ENCODE measurements at regions not wholly inside any gene's neighbourhood (a gene's known extent, or its start where the extent isn't known, plus 50 kb on each side); places are given as distances from the start of the nearest gene placed in this dataset.

DNA sequence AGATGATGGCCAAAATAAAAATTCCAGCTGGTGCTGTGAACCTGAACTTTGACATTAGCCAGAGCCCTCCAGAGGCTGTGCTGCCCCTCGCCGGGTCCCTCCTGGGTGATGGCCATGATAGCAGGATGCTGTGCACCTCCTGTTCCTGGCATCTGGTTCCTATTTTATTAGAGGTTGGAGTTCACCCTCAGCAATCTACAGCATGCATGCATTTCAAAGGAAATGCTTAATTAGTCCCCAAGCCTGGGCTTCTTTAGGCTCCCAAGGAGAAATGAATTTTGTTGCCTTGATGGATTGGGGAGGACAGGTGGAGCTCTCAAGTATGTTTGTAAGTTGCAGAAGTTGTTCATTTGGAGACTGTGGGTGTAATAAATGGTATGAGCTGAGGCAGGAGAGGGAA is 166.9 kb downstream of the GLI2 start:
- CTCF ChIA-PET = interaction anchor here (1.8 kb wide), 1 partner anchor 207 kb away, joined by 8 read pairs; no protein-coding TSS in a partner anchor
- no peaks in the 10 kb centered on the region for H3K9me3 ChIP-seq (ENCODE audit: control insufficient read depth, insufficient read depth, low read length)
- no peaks in the 10 kb centered on the region for H3K27me3 ChIP-seq (ENCODE audit: control insufficient read depth, insufficient read depth, low read length)
- H3K4me3 ChIP-seq (ENCODE audit: low read depth, low read length) = no peak overlapping the region
- DNase-seq (ENCODE audit: low read depth, low spot score) = no peak
- POLR2A ChIA-PET = no interaction called here
- H3K27ac ChIP-seq (ENCODE audit: low read depth, low read length) = no peak overlapping the region
- TF ChIP-seq, protein P1, sequence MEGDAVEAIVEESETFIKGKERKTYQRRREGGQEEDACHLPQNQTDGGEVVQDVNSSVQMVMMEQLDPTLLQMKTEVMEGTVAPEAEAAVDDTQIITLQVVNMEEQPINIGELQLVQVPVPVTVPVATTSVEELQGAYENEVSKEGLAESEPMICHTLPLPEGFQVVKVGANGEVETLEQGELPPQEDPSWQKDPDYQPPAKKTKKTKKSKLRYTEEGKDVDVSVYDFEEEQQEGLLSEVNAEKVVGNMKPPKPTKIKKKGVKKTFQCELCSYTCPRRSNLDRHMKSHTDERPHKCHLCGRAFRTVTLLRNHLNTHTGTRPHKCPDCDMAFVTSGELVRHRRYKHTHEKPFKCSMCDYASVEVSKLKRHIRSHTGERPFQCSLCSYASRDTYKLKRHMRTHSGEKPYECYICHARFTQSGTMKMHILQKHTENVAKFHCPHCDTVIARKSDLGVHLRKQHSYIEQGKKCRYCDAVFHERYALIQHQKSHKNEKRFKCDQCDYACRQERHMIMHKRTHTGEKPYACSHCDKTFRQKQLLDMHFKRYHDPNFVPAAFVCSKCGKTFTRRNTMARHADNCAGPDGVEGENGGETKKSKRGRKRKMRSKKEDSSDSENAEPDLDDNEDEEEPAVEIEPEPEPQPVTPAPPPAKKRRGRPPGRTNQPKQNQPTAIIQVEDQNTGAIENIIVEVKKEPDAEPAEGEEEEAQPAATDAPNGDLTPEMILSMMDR (IDR thresholded peaks at IDR 0.05; ENCODE audit: low read depth, low read length) = no peak

DNA sequence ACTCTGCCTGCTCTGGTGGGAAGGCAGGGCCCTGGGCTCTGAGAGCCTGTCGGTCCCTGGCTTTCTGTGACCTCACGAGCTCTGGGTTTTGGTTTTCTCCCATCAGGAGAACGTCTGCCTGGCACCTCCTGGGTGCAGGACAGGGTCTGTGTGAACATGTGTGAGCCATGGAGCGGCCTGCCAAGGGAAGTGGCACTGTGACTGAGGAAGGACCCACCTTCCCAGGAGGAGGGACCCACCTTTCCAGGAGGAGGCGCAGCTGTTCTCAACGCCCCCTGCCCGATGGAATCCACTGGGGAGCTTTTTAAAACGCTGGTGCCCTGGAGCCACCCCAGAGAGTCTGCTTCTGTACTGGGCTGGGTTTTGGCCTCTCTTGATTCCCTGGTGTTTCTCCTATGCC is 168.7 kb downstream of the GLI2 start:
- TF ChIP-seq, protein P1 (IDR thresholded peaks at IDR 0.05; ENCODE audit: low read depth, low read length) = peak; percentile 9; the same call in 1 of the 2 replicates
- Histone ChIP-seq H3K4me3 (ENCODE audit: low read depth, low read length) (no peak overlapping the region), H3K9me3 (ENCODE audit: control insufficient read depth, insufficient read depth, low read length) (no peaks in the 10 kb centered on the region), H3K27ac (ENCODE audit: low read depth, low read length) (peak overlapping the region; percentile 12), H3K27me3 (ENCODE audit: control insufficient read depth, insufficient read depth, low read length) (no peaks in the 10 kb centered on the region)
- ChIA-PET POLR2A (interaction anchor here (1.1 kb wide), 1 partner anchor 78 kb away, joined by 4 read pairs; no protein-coding TSS in a partner anchor), CTCF (no interaction called here)
- DNase-seq (ENCODE audit: low read depth, low spot score) = no peak

DNA sequence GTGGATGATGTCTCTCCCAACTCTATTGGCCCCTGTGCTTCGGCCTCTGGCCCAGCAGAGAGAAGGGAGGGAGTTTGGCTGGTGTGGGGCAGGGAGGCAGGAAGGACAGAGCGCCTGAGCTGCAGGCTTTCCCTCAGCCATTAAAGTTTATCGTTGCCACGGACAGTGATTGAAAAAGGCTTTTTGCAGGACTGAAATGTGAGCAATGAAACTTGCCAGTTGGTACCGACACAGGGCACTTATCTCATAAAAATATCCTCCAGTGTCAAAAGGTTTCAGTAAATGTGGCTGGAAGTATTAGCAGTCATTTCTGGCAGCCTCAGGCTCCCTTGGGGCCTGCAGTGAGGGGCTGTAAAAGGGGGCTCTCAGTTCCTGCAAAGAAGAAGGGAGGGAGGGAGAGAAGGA is 169.2 kb downstream of the GLI2 start:
- no peaks in the 10 kb centered on the region for H3K27me3 ChIP-seq (ENCODE audit: control insufficient read depth, insufficient read depth, low read length)
- no peaks in the 10 kb centered on the region for H3K9me3 ChIP-seq (ENCODE audit: control insufficient read depth, insufficient read depth, low read length)
- TF ChIP-seq, protein P1 (IDR thresholded peaks at IDR 0.05; ENCODE audit: low read depth, low read length) = no peak
- ChIA-PET POLR2A (interaction anchor here (1.1 kb wide), 1 partner anchor 79 kb away, joined by 4 read pairs; no protein-coding TSS in a partner anchor), CTCF (no interaction called here)
- peak overlapping the region; percentile 12 for H3K27ac ChIP-seq (ENCODE audit: low read depth, low read length)
- no peak overlapping the region for H3K4me3 ChIP-seq (ENCODE audit: low read depth, low read length)
- DNase-seq (ENCODE audit: low read depth, low spot score) = no peak

DNA sequence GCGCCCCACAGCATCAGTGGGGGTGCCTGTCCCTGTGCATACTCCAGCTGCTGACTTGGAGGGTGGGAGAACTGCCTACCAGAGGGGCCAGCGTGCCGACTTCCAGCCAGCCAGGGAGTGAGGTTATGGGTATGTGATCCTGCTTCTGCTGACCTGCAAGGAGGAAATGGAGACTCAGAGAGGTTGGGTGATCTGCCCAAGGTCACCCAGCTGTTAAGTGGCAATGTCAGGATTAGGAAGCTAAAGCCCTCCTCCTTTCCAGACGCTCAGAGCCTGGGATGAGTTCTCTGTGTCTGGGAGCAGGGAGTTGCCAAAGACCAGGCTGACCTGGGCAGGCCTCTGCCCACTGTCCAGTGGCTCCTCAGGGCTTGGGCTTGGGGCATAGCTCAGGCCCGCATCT is 169.6 kb downstream of the GLI2 start:
- TF ChIP-seq, protein P1 (IDR thresholded peaks at IDR 0.05; ENCODE audit: low read depth, low read length) = no peak
- no peak overlapping the region for H3K27ac ChIP-seq (ENCODE audit: low read depth, low read length)
- no peaks in the 10 kb centered on the region for H3K27me3 ChIP-seq (ENCODE audit: control insufficient read depth, insufficient read depth, low read length)
- ChIA-PET POLR2A (interaction anchor here (1.1 kb wide), 1 partner anchor 79 kb away, joined by 4 read pairs; no protein-coding TSS in a partner anchor), CTCF (no interaction called here)
- H3K4me3 ChIP-seq (ENCODE audit: low read depth, low read length) = no peak overlapping the region
- DNase-seq (ENCODE audit: low read depth, low spot score) = no peak
- H3K9me3 ChIP-seq (ENCODE audit: control insufficient read depth, insufficient read depth, low read length) = no peaks in the 10 kb centered on the region

DNA sequence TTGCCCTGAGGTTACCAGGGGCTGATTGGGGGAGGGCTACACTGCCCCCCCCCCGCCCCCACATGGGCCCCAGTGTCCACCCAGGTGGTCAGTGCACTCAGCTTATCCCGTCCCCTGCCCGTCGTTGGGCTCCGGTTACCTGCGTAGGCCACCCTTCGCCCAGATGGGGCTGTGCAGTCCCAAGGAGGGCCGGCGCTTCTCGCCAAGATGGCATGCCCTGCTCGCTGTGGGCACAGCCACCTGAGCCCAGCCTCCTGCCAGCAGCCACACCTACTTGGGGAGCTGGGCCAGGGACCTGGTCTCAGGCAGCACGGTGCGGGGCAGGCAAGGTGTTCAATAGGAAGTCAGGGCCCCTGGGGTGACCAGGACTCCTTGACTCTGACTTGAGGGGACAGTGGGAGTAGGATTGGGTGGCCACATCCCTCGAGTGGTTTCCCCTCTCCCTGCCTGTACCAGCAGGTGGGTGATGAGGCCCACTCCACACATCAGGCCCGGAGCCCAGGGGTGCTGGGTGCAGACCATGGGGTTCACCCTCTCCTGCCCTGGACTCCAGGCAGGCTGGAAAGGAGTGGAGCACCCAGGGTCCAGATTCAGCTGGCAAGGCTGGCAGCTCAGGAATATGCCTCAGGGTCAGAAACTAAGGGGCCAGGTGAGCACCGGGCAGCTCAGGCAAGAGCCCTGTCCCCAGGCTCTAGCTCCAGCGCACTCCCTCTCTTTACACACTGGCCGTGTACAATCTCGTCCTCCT is 170.3 kb downstream of the GLI2 start:
- CTCF ChIA-PET = interaction anchor here (0.7 kb wide), 1 partner anchor 67 kb away, joined by 6 read pairs; no protein-coding TSS in a partner anchor
- Histone ChIP-seq H3K4me3 (ENCODE audit: low read depth, low read length) (no peak overlapping the region), H3K27me3 (ENCODE audit: control insufficient read depth, insufficient read depth, low read length) (no peaks in the 10 kb centered on the region), H3K27ac (ENCODE audit: low read depth, low read length) (no peak overlapping the region), H3K9me3 (ENCODE audit: control insufficient read depth, insufficient read depth, low read length) (no peaks in the 10 kb centered on the region)
- TF ChIP-seq, protein P1 (IDR thresholded peaks at IDR 0.05; ENCODE audit: low read depth, low read length) = no peak
- POLR2A ChIA-PET = no interaction called here
- DNase-seq (ENCODE audit: low read depth, low spot score) = no peak

Measured in AG04450 (cell line).